Fibroblast of the aortic adventitia (primary cell): ENCODE measurements at regions not wholly inside any gene's neighbourhood (a gene's known extent, or its start where the extent isn't known, plus 50 kb on each side); places are given as distances from the start of the nearest gene placed in this dataset.

Source experiments
- DNase-seq: peaks from one replicate; pipeline ENCODE4 v3.0.0-alpha.2; 2010; ENCODE audit warnings: low read depth
- H3K4me3 ChIP-seq: 2 replicates; pipeline ENCODE4 v1.5.1; 2011; ENCODE audit warnings: low read depth, mild to moderate bottlenecking, control low read depth, low read length, moderate library complexity
- TF ChIP-seq, protein P1 (sequence below): IDR thresholded peaks from 2 replicates; pipeline ENCODE4 v1.5.1; 2011; ENCODE audit warnings: mild to moderate bottlenecking, low read length, control low read depth, inconsistent platforms; ENCODE audit not compliant: insufficient read depth

- TF ChIP-seq, protein P1, sequence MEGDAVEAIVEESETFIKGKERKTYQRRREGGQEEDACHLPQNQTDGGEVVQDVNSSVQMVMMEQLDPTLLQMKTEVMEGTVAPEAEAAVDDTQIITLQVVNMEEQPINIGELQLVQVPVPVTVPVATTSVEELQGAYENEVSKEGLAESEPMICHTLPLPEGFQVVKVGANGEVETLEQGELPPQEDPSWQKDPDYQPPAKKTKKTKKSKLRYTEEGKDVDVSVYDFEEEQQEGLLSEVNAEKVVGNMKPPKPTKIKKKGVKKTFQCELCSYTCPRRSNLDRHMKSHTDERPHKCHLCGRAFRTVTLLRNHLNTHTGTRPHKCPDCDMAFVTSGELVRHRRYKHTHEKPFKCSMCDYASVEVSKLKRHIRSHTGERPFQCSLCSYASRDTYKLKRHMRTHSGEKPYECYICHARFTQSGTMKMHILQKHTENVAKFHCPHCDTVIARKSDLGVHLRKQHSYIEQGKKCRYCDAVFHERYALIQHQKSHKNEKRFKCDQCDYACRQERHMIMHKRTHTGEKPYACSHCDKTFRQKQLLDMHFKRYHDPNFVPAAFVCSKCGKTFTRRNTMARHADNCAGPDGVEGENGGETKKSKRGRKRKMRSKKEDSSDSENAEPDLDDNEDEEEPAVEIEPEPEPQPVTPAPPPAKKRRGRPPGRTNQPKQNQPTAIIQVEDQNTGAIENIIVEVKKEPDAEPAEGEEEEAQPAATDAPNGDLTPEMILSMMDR, result no peak
- no peak for DNase-seq
- no peak overlapping the region for H3K4me3 ChIP-seq
These were observed 418.4 kb upstream of the FSTL5 start for GRCh38 chr4:162582180-162582579.

DNA sequence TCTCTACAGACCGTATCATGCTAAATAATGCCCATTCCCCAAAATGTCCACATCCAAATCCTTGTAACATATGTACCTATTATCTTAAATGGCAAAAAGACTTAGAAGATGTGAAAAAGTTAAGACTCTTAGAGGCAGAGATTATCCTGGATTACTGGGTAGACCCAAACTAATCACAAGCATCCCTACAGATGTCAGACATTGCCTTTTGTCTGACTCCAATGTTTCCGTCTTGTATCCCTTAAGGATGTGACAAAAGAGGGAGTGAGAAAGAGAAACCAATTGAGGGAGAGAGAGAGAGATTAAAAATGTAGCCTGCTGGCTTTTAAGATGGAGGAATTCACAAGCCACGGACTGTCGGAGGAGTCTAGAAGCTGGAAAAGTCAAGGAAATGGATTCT lies 401.9 kb upstream of the FSTL5 start:
- no peak for DNase-seq
- TF ChIP-seq, protein P1, result no peak
- H3K4me3 ChIP-seq, result no peak overlapping the region

DNA sequence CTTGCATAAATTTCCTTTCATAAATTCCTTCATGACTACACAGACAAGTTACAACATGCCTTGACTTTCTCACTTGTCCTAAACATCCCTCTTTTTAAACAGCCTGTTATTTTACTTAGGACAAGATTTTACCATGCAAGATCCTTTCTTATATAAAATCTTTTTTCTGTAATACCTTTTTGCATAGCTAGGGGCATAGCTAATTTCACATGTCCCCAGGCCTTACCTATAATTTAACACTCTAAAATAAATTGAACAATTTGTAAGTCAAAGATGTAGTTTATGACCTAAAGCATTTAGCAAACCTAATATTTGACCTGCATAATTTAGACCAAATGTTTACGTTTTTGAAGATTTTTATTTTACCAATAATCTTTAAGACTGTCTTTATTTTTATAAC lies 396.3 kb upstream of the FSTL5 start:
- no peak for DNase-seq
- no peak overlapping the region for H3K4me3 ChIP-seq
- TF ChIP-seq, protein P1, result no peak

GRCh38 chr4:162557516-162558106 lies 393.8 kb upstream of the FSTL5 start:
- H3K4me3 ChIP-seq, result no peak overlapping the region
- DNase-seq, result no peak
- TF ChIP-seq, protein P1, result no peak

DNA sequence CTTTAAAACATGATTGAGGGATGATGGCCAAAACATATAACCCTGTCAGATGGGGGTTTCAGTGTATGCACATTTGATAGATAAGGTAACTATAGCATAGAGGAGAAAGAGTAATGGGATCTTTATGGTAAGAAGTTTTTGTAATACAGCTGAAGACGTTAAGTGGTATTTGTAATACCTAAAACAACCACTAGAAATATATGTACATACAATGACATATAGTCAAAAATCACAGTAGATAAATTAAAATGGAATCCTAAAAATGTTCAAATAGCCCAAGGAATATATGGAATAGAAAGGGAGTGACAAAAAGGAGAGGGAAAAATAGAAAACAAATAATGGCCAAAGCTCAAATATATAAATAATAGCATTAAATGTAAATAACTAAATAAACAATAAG lies 371.3 kb upstream of the FSTL5 start:
- H3K4me3 ChIP-seq, result no peak overlapping the region
- TF ChIP-seq, protein P1, result no peak
- no peak for DNase-seq

DNA sequence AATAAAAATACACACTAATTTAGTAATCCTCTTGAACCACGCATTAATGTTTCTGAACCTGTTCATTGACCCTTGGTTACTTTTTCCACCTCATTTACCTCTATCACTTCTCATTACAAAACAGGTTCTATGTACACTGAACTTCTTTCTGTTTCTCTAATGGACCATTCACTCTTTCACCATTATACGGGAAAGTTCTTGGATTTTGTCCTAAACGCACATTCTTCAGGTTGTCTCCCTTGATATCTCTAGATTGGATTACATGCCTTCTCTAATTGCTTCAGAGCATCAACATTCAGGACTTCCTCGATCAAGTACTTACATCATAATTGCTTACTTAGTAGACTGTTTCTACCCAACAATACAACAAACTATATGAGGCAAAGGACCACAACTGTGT lies 359.4 kb upstream of the FSTL5 start:
- TF ChIP-seq, protein P1, result no peak
- H3K4me3 ChIP-seq, result no peak overlapping the region
- DNase-seq, result no peak

DNA sequence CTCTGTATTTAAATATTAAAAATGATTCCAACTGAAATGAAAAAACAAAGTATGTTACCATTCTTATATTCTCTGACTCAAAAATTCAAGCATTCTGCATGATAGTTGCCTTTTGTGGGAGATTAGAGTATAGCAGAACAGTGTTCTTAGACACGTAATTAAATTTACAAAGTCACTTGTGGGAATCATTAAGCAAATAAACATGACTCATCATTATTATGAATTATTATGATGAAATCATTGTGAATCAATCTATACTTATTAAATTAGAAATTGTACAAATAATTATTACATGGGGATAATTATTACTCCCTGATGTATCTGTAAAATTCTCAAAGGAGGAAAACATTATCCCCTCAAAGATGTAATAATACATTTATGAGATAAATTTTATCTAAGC lies 358.9 kb upstream of the FSTL5 start:
- DNase-seq, result no peak
- TF ChIP-seq, protein P1, result no peak
- H3K4me3 ChIP-seq, result no peak overlapping the region
